ENCODE measurements at regions not wholly inside any gene's neighbourhood (a gene's known extent, or its start where the extent isn't known, plus 50 kb on each side); places are given as distances from the start of the nearest gene placed in this dataset.

DNA sequence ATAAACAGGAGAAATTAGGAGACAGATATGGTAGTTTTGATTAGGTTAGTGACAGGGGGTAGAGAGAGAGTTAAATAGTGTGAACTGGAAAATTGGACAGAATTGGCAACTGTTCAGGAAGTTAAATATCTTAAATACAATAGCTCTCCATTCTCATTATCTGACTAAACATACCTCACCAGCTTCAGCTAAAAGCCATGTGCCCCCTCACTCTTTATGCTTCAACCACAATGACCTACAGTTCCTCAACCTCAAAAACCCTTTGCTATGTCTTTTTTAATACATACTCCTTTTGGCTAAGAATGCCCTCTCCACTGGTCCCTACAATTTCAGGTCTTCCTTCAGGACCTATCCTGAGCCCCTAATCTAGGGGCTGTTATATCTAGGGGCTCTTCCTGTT lies 740.2 kb upstream of the ZEB2 start:
- H3K27ac ChIP-seq: no peak overlapping the region
- no peaks in the 10 kb centered on the region for H3K9me3 ChIP-seq
- H3K27me3 ChIP-seq: no peaks in the 10 kb centered on the region
- DNase-seq (ENCODE audit: low spot score in 2 of 2): no peak
- H3K4me3 ChIP-seq: no peak overlapping the region
- H3K36me3 ChIP-seq: no peaks in the 10 kb centered on the region
- TF ChIP-seq, protein P1, sequence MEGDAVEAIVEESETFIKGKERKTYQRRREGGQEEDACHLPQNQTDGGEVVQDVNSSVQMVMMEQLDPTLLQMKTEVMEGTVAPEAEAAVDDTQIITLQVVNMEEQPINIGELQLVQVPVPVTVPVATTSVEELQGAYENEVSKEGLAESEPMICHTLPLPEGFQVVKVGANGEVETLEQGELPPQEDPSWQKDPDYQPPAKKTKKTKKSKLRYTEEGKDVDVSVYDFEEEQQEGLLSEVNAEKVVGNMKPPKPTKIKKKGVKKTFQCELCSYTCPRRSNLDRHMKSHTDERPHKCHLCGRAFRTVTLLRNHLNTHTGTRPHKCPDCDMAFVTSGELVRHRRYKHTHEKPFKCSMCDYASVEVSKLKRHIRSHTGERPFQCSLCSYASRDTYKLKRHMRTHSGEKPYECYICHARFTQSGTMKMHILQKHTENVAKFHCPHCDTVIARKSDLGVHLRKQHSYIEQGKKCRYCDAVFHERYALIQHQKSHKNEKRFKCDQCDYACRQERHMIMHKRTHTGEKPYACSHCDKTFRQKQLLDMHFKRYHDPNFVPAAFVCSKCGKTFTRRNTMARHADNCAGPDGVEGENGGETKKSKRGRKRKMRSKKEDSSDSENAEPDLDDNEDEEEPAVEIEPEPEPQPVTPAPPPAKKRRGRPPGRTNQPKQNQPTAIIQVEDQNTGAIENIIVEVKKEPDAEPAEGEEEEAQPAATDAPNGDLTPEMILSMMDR (IDR thresholded peaks at IDR 0.05): no peak
- TF ChIP-seq POLR2A (IDR thresholded peaks at IDR 0.05) (no peak), POLR2AphosphoS5 (IDR thresholded peaks at IDR 0.05) (no peak), EP300 (IDR thresholded peaks at IDR 0.05) (no peak)
- H3K4me1 ChIP-seq: no peaks in the 10 kb centered on the region

DNA sequence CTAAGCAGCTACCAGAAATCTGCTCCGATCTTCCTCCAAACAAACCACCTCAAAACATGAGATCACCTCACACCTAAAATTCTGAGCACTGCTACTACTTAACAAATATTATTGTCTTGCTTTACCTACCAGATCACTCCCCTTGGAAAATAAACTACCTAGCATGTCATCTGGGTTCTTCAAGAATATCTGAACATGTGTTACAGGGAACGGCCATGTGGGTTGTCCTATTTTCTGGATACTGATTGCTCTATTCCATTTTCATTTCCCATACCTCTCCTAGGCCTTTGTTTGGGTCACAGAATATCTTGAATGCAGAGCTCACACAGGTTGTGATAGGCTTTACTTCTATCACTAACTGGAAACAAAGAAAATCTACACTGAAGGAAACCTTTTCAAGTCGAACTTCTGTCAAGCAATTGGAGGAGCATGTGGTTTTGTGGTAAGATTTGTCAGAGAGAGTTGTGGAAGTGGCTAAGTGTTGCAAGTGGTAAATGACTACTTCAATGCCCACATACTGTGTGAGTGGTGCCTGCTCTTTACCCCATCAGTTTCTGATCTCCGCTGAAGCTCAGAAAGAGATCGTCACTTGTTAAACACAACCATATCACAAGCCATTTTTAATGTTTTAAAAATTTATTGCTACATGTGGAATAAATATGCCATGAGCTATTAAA lies 739.1 kb upstream of the ZEB2 start:
- no peak overlapping the region for H3K27ac ChIP-seq
- TF ChIP-seq POLR2AphosphoS5 (IDR thresholded peaks at IDR 0.05): no peak
- TF ChIP-seq EP300 (IDR thresholded peaks at IDR 0.05): no peak

DNA sequence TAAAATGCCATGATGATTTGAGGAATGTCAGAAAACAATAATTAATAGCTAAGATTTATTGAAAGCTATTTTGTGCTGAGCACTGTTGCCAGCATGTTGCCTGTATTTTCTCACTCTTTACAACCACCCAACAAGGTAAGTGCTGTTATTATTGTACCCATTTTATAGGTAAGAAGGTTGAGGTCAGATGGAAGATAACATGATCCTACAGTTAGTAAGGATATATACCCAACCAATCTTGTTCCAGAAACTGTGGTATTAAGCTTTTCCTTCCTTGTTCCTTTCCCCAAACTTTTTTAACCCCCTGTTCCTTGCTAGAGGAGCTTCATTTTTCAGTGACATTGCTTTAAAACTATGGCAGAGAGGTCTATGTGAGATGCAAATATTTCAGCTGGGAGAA lies 738.0 kb upstream of the ZEB2 start:
- TF ChIP-seq POLR2A (IDR thresholded peaks at IDR 0.05) (no peak), POLR2AphosphoS5 (IDR thresholded peaks at IDR 0.05) (no peak), EP300 (IDR thresholded peaks at IDR 0.05) (no peak)
- TF ChIP-seq, protein P1 (IDR thresholded peaks at IDR 0.05): no peak
- no peak for DNase-seq (ENCODE audit: low spot score in 2 of 2)
- Histone ChIP-seq H3K9me3 (no peaks in the 10 kb centered on the region), H3K27me3 (no peaks in the 10 kb centered on the region), H3K4me3 (no peak overlapping the region), H3K36me3 (no peaks in the 10 kb centered on the region), H3K4me1 (no peaks in the 10 kb centered on the region), H3K27ac (no peak overlapping the region)

More for the DNA sequence above, 739.1 kb upstream of the ZEB2 start:
- no peaks in the 10 kb centered on the region for H3K27me3 ChIP-seq
- H3K9me3 ChIP-seq: no peaks in the 10 kb centered on the region
- H3K4me1 ChIP-seq: no peaks in the 10 kb centered on the region
- no peak for DNase-seq (ENCODE audit: low spot score in 2 of 2)
- H3K4me3 ChIP-seq: no peak overlapping the region
- no peaks in the 10 kb centered on the region for H3K36me3 ChIP-seq
- 82% methylated on average over 5 of the region's 5 CpGs for WGBS

DNA sequence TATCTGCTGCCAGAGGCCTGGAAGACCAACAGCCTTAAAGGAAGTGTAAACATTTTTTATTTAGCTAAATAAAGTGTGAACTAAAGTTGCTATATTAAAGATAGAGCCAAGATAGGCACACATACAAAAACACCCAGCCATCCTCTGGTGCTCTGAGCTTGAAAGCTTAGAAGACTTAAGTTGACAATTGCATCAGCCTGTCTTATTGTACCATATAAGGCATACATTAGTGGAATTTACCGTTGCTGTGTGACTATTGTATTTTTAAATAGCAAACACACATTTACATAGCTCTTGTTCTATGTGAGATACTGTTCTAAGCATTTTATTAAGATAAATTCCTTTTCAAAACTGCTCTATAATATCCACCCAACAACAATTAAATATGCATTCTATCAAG lies 736.6 kb upstream of the ZEB2 start:
- TF ChIP-seq EP300 (IDR thresholded peaks at IDR 0.05) (no peak), POLR2AphosphoS5 (IDR thresholded peaks at IDR 0.05) (no peak), POLR2A (IDR thresholded peaks at IDR 0.05) (no peak)
- TF ChIP-seq, protein P1 (IDR thresholded peaks at IDR 0.05): no peak
- H3K27me3 ChIP-seq: no peaks in the 10 kb centered on the region
- no peaks in the 10 kb centered on the region for H3K9me3 ChIP-seq
- no peaks in the 10 kb centered on the region for H3K36me3 ChIP-seq
- no peak overlapping the region for H3K4me3 ChIP-seq
- no peak overlapping the region for H3K27ac ChIP-seq
- no peak for DNase-seq (ENCODE audit: low spot score in 2 of 2)
- 62% methylated on average over 1 of the region's 1 CpG for WGBS
- no peaks in the 10 kb centered on the region for H3K4me1 ChIP-seq

DNA sequence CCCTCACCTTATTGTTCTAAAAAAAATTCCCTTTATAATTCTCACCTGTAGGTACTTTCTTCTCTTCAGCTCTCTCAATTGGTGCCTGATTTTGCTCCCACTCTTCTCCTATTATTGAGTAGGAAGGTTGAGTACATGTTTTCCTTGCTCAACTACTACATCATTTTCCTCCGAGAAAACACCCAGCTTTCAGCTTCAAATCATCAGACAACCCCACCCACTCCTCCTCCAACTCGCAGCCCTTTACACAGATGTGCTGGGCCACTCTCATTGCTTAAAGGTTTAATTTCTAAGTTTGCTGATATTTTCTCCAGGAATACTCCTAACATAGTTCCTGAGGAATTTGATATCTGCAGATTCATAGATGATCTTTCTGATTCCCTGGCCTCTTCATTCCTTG lies 734.4 kb upstream of the ZEB2 start:
- H3K4me1 ChIP-seq: no peaks in the 10 kb centered on the region

More for the DNA sequence above, 734.4 kb upstream of the ZEB2 start:
- Histone ChIP-seq H3K4me3 (no peak overlapping the region), H3K36me3 (no peaks in the 10 kb centered on the region), H3K9me3 (no peaks in the 10 kb centered on the region), H3K27ac (no peak overlapping the region), H3K27me3 (no peaks in the 10 kb centered on the region)
- DNase-seq (ENCODE audit: low spot score in 2 of 2): no peak
- WGBS: 84% methylated on average over 2 of the region's 2 CpGs
- TF ChIP-seq POLR2AphosphoS5 (IDR thresholded peaks at IDR 0.05): no peak
- TF ChIP-seq EP300 (IDR thresholded peaks at IDR 0.05): no peak
- no peak for TF ChIP-seq POLR2A (IDR thresholded peaks at IDR 0.05)
- TF ChIP-seq, protein P1 (IDR thresholded peaks at IDR 0.05): no peak

All from suprapubic skin (tissue), 4 donors.